ENCODE measurements at regions not wholly inside any gene's neighbourhood (a gene's known extent, or its start where the extent isn't known, plus 50 kb on each side); places are given as distances from the start of the nearest gene placed in this dataset.

DNA sequence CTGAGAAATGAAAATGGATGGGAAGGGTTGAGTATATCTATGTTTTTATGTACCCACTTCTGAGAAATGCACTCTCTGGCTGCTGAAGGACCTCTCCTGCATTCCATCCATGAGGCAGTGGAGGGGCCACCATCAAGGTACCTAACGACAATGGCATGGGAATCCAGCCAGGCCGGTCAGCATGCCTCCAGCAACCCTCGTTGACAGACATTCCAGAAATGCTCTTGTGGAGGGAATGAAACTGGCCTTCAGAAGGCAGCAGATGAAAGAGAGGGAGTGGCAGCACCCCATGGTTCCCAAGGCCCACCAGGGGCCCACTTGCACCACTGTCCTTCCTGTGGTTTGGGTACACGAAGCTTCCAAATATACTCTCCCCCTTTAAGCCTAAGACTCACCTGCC, 269.0 kb downstream of the ARHGAP12 start:
- TF ChIP-seq, protein P1, sequence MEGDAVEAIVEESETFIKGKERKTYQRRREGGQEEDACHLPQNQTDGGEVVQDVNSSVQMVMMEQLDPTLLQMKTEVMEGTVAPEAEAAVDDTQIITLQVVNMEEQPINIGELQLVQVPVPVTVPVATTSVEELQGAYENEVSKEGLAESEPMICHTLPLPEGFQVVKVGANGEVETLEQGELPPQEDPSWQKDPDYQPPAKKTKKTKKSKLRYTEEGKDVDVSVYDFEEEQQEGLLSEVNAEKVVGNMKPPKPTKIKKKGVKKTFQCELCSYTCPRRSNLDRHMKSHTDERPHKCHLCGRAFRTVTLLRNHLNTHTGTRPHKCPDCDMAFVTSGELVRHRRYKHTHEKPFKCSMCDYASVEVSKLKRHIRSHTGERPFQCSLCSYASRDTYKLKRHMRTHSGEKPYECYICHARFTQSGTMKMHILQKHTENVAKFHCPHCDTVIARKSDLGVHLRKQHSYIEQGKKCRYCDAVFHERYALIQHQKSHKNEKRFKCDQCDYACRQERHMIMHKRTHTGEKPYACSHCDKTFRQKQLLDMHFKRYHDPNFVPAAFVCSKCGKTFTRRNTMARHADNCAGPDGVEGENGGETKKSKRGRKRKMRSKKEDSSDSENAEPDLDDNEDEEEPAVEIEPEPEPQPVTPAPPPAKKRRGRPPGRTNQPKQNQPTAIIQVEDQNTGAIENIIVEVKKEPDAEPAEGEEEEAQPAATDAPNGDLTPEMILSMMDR (IDR thresholded peaks at IDR 0.05; ENCODE audit: insufficient read depth, low read depth, low read length, missing control alignments): no peak
- no peak for DNase-seq (ENCODE audit: low read depth)

DNA sequence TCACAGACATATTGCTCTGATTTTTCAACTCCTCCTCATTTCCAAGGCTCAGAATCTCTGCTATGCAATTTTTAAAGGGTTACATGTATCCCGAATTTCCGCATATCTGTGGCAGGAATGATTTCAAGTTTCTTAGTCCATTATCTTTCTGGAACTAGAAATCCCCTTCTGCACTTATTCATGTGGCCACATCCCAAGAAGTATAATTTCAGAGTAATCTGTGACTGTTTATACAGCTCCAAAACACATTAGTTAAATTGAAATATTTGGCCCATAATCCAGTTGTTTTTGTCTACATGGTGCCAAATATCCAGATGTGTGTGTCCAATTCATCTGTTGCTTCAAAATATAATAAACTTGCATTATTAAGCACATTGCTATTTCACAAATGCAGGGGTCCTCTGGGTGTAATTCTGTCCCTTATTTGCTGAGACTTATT, 271.2 kb downstream of the ARHGAP12 start:
- no peak overlapping the region for H3K4me3 ChIP-seq (ENCODE audit: low read length)
- TF ChIP-seq, protein P1 (IDR thresholded peaks at IDR 0.05; ENCODE audit: insufficient read depth, low read depth, low read length, missing control alignments): no peak
- DNase-seq (ENCODE audit: low read depth): no peak

More for the DNA sequence above, 269.0 kb downstream of the ARHGAP12 start:
- H3K4me3 ChIP-seq (ENCODE audit: low read length): no peak overlapping the region

DNA sequence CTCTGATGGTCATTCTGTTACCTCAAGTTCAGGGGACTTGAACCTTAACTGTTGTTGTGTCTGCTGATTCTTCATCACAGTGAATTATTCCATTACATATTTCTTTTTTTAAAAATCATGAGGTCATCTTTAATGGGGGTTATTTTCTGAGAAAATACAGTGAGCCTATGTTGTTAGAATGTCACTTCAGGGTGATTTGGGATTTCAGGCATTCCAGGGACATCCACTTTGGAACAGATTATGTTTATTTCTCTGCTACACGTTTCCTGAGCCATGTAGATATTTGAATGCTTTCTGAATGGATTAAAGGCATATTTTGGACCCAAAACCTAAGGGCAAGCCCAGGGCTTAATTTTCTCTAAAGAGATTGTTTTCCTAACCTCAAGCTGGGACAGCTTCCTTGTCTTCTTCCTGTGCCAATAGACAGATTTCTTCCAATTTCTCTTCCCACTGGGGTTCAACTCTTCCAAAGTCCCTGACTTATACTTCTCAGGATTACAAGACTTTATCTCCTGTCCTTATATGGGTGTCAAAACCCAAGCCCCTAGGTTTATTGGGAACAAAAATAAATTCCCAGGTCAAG, 271.7 kb downstream of the ARHGAP12 start:
- DNase-seq (ENCODE audit: low read depth): no peak
- TF ChIP-seq, protein P1 (IDR thresholded peaks at IDR 0.05; ENCODE audit: insufficient read depth, low read depth, low read length, missing control alignments): no peak
- H3K4me3 ChIP-seq (ENCODE audit: low read length): no peak overlapping the region

DNA sequence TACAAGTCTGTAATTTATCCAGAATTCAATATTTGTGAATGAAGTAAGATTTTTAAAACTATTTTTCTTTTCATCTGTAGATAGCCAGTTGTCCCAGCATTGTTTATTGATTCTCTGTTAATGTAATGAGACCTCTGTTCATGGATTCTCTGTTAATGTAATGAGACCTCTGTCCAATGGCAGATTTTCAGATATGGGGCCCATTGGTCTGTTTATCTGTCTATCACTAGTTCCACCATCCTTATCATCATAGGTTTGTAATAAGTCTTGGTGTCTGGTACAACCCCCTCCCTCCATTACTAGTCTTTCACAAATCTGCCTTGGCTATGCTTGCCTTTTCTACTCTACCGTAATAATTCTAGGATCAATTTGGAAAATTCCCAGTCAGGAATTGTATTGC, 276.6 kb downstream of the ARHGAP12 start:
- no peak overlapping the region for H3K4me3 ChIP-seq (ENCODE audit: low read length)
- DNase-seq (ENCODE audit: low read depth): no peak
- TF ChIP-seq, protein P1 (IDR thresholded peaks at IDR 0.05; ENCODE audit: insufficient read depth, low read depth, low read length, missing control alignments): no peak

DNA sequence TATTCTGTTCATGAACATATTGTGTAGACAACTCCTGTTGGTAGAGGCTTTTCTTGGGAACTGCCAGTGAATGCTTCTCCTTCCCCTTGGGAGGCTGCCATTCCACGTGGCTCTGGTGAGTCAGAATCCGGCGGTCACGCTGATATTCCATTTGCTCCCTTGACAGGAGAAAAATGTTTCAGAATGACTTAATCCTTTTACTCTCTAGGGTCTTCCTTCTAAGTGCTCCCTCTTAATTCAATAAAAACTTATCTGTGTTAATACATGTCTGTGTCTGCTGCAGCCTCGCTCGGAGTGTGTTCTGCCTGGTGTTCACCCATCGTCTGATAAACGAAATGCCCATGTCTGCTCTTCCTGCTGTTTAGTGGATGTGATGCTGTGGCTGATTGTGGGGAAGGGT, 278.6 kb downstream of the ARHGAP12 start:
- TF ChIP-seq, protein P1 (IDR thresholded peaks at IDR 0.05; ENCODE audit: insufficient read depth, low read depth, low read length, missing control alignments): no peak
- no peak overlapping the region for H3K4me3 ChIP-seq (ENCODE audit: low read length)
- DNase-seq (ENCODE audit: low read depth): peak; percentile 19

DNA sequence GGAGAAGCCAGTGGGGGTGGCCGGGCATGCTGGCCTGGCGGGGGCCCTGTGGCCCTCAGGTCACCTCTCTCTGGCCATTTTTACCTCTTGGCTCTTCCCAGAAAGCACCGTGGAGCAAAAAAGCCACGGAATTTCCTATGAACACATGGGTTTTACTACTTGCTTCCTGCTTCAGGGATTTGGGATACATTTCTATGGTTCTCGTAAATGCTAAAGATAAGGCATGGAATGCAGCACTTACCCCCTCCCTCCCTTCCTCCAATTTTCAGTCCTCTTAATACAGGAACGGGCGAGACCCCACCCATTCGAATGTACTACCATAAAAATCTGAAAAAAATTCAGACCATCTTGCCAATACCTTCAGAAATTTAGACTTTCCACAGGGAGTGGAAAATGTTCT, 279.7 kb downstream of the ARHGAP12 start:
- TF ChIP-seq, protein P1 (IDR thresholded peaks at IDR 0.05; ENCODE audit: insufficient read depth, low read depth, low read length, missing control alignments): no peak
- H3K4me3 ChIP-seq (ENCODE audit: low read length): no peak overlapping the region
- DNase-seq (ENCODE audit: low read depth): no peak

DNA sequence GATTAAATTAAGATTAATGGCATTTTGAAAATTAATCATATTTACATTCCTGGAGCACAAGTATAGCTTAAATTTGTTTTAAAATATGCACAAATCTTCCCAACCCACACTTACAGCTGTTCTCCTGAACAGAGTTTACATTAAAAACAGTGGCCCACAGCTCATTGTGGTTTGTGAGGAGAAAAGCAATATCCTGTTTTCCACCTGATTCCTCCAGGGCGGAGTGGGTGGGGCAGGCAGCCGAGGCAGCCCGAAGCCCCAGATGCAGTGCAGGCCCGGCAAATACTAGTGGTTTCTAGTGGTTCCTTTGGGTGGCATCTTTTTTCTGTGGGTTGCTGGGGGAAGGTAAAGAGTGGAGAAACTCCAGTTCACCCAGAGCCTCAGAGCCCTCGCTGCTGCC, 280.8 kb downstream of the ARHGAP12 start:
- no peak overlapping the region for H3K4me3 ChIP-seq (ENCODE audit: low read length)
- TF ChIP-seq, protein P1 (IDR thresholded peaks at IDR 0.05; ENCODE audit: insufficient read depth, low read depth, low read length, missing control alignments): no peak
- DNase-seq (ENCODE audit: low read depth): no peak

All from epithelial cell of esophagus (primary cell).